ENCODE measurements at regions not wholly inside any gene's neighbourhood (a gene's known extent, or its start where the extent isn't known, plus 50 kb on each side); places are given as distances from the start of the nearest gene placed in this dataset.
A peak's percentile ranks its signal among the peaks of the same experiment; 100 is the strongest.

- no peak for DNase-seq
Measured at GRCh38 chr13:55266644-55267043, 1874.1 kb upstream of the PRR20A start.

- DNase-seq: no peak
Measured at GRCh38 chr13:55298201-55298600, 1842.5 kb upstream of the PRR20A start.

GRCh38 chr13:55302568-55302967 lies 1838.2 kb upstream of the PRR20A start:
- DNase-seq: no peak

DNA sequence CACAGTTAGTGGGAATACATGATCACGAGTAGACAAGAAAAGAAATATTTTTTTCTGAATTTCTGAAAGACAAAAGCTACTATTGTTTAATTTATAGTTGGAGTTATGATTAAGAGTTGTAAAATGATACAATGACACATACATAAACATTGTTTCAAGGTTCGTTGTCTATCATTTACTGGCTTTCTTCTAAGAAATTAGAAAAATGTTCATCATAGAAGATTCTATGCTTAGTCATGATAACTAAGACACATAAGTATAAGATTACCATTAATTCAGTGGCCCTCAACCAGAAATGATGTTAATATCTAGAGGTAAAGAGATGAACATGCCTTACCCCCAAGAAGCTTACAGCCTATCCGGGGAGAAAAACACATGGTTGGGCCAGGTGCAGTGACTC lies 1832.8 kb upstream of the PRR20A start:
- DNase-seq: no peak

DNA sequence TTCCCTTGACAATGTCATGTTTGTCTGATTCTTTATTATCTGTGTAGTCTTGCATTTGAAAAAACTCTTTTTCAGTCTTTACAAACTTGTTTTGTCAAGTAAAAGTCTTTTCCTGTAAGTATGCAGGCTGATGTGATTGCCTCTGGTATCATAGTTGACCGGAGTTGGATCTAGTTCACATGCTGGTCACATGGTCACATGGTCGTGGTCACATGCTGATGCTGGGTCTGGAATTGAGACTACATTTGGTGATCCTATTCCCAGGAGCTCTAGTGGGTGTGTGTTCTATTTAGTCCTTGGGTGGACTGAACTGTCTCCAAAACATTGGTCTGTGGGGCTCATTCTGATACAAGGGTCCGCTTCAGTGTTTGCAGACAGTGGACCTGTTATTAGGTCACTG lies 1798.8 kb upstream of the PRR20A start:
- no peak for DNase-seq

DNA sequence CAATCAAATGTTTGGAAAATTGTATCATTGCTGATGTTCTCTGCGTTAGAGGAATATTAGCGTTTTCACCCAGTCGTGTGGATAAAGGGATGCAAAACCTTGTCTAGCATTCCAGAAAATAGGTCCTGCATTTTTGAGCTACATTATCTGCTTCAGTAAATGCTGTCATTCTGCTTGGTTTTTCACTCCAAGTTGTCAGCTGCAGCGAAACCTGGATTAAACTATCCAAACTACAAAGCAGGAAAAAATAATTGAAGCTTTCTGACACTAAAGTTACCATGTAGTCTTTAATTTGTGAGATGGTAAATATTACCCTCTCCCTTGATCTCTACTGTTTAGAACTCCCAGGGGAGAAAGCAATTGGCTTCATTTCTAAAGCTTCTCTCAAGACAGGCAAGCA lies 1795.5 kb upstream of the PRR20A start:
- no peak for DNase-seq

- DNase-seq: no peak
Measured at GRCh38 chr13:55347528-55347927, 1793.2 kb upstream of the PRR20A start.

GRCh38 chr13:55359067-55359466 lies 1781.7 kb upstream of the PRR20A start:
- no peak for DNase-seq

GRCh38 chr13:55361141-55361540 lies 1779.6 kb upstream of the PRR20A start:
- DNase-seq: no peak

DNA sequence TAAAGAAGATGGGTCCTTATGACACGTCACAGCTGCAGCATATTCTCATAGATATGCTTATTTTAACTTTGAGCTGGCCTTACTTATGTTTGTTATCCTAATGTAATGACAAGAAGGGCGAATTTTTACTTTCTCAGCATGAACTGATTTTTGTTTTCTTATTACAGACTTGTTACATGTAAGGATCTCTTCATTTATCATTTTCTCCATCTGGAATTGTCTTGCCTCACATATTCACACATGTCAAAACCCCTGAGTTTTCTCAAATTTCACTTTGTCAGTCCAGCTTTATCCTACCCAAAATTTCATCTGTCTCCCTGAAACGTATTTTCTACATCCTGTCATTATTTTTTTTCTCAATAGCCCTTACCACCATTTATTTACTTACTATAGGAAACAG lies 1774.0 kb upstream of the PRR20A start:
- DNase-seq: no peak

GRCh38 chr13:55394470-55394869 lies 1746.2 kb upstream of the PRR20A start:
- DNase-seq: peak in 1 of 14 donors; percentile 16

DNA sequence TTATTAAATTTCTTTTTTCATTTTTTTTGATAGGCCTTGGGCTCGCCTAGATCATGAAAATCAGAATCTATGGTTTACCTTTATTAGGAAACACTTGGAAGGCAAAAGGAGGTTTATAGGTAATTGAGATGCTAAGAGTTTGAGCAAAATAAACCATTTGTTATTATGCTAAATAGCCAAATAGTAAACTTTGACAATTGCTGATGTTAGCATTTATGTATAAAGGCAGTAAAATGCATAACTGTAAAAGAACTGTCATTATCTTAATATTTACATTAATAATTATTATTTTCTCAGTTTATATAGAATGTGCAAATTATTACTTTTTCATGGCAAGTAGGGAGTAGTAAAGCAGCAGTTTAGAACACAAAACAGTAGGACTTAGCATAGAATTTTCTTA lies 1737.8 kb upstream of the PRR20A start:
- no peak for DNase-seq

DNA sequence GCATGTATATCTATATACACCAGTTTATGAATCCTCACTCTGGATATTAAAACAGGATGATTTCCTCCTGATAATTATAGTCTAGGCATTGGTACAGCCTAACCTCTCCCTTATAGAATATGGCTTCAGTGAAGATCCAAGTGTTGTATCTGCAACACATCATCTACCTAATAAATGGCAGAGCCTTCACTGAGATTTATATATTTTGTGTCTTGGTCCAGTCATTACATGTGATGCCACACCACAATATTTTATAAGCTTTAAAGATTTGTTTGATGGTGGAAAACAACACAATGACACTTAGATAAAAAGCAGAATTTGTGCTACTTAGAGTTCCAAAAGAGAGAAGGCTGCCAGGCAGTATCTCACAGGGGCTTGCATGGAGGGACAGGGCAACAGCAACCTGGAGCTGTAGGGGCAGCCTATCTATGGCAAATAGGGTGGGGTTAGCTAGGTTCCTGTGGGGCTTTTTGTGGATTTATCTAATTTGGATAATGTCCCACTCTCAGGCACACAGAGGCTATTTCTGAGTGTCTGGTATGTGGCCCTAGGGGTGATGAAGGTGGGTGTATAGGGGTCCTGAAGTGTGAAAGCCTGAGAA lies 1736.7 kb upstream of the PRR20A start:
- no peak for DNase-seq

DNA sequence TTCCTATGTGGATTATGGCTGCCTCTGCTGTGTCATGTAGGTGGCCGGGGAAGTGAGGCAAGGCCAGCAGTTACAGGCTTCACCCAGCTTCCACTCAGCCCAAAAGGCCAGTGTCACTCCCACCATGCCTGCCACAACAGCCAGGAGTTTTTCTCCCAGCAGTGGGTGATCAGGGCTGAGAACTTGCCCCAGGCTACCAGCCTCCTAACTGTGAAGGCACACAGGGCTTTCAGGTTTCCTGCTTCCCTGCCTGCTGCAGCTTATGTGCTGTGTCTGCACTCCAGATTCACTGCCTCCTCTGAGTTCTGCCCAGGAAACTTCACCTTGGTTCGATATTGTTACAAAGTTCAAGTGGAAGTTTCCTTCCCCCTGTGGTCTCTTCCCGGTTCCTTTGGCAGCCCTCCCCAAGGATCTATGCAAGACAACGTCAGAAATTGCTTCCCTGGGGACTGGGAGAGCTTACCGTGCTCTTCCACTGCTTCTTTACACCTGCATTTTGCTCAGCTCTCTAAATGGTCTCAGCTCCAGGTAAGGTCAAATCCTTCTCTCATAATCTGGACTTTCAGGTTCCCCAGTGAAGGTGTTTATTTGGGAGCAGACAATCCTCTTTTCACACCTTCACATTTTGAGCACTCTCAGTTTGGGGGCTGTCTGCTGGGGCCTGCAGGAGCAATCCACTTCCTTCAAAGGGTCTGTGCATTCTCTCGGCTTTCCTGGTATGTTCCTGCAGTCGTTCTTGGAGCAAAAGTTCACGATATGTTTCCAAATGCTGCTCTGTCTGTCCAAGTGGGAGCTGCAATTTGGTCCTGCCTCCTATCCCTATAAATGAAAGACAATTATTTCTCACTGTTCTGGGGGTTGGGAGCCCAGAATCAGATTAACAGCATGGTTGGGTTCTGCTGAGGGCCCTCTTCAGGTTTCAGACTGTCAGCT lies 1730.1 kb upstream of the PRR20A start:
- DNase-seq: no peak

DNA sequence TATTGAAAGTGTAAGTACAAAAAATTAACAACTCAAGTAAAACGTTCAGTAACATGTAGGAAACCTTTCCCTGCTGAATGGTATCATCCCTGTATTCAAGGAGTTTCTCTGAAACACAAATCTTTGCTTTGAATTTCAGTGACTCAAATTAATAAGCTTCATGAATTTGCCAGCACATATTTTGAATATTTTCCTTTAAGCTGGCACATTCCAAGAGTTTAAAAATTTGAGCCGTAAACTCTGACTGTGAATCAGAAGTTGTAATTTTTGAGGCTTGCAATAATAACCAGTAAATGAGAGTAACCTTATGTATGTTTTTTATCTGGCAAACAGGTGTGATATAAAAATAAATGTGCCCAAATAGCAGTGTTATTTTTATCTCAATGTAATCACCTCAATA lies 1722.6 kb upstream of the PRR20A start:
- no peak for DNase-seq

DNA sequence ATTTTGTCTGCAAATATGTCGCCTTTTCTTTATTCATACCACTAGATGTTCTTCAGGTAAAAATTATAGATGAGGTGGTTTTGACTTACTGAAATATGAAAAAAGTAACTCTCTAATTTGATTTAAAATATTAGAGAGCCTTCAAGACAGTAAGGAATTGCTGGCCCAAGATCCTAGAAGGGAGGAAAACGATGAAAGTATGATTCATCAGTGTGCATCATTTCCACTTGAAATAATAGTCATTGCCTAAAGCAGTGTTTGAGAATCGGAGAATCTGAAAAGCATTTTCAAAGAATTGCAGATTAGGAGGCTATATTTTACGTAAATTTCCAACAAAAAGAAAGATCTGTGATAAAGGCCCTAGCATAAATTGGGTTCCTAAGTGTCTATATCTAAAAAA lies 1707.9 kb upstream of the PRR20A start:
- no peak for DNase-seq

GRCh38 chr13:55437162-55437561 lies 1703.6 kb upstream of the PRR20A start:
- DNase-seq: no peak

GRCh38 chr13:55439450-55439849 lies 1701.3 kb upstream of the PRR20A start:
- no peak for DNase-seq

DNA sequence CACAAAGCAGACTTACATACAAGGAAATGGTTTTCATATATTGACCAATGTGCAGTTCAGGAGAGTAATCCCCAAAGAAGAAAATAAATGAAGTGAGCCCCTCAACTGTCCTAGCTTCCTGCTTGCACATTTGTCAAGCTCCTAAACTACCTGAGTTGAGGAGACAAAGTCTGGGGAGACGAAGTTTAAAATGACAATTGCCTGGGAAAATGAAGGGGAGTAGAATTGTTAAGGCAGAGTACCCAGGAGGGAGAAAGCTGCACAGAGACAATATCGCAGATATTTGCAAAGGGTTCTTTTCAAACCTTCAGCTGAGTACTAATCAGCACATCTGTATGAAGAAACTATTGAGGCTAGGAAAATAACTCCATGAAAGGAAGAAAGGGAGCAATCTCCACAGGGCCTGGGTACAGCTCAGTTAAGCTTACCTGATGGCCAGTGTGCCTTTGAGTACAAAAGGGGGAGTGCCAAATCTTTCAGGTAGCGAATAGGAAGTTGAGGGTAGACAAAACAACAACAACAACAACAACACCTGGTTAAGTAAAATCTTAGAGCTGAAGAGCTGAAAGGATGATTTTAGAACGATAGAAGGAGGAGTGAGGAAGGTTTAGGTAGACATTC lies 1700.1 kb upstream of the PRR20A start:
- DNase-seq: no peak

DNA sequence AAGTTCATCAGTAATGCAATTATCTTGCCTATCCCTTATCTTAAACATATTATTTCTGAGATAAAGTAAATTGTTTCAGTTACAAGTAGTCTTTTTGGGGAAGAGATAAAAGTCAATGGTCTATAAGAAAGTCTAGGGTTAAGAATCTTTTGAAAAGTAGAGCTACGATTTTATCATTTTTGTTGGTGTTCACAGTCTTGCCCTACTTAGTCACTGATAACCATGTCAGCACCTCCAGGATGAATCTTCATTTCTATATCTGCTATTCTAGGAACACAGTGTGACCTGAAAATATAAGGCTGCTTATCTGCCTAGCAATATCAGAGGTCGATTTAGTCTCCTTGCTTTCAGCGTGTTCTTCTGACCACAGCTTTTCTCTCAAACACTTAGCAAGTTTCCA lies 1676.5 kb upstream of the PRR20A start:
- DNase-seq: no peak

- no peak for DNase-seq
Measured at GRCh38 chr13:55467476-55467875, 1673.2 kb upstream of the PRR20A start.

DNA sequence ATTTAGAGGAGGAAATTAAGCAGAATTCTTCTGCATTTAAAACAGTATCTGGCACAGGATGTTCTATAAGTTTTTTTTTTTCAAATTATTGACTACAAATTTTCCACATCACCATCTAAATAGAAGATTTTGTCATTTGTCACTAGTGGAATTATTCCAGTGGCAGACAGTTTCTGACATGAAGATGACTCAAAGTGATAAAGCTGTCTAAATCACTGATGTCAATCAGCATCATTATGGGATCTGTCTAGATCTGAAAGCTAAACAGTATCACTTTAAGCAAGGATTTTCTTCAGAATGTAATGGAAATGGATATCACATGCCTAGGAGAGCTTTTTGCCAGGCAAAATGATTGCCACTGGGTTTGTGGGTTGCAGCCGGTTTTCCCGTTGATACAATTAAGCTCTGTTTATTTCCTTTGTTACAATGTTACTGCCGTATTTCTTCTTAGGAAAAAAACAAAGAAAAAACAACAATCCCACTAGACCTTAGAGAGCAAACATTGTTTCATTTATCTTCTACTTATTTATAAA lies 1657.0 kb upstream of the PRR20A start:
- DNase-seq: no peak

DNA sequence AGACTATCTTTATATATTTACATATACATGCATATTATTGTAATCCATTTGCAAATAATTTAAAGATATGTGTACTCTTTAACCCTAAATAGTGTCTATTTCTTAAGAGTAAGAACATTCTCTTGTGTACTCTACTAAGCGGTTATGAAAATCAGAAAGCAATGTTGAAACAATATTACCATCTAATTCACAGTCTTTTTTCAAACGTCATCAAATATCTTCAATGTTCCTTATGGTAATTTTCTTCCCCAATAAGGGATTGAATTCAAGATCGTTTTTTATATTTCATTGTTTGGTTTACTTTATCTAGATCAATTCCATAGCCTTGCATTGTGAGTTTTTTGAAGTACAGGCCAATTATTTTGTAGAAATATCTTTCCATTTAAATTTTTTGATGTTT lies 1647.4 kb upstream of the PRR20A start:
- no peak for DNase-seq
